ENCODE measurements at regions not wholly inside any gene's neighbourhood (a gene's known extent, or its start where the extent isn't known, plus 50 kb on each side); places are given as distances from the start of the nearest gene placed in this dataset.

GRCh38 chr18:74023220-74023619, 124.4 kb downstream of the FBXO15 start:
- DNase-seq (ENCODE audit: low read depth in 2 of 2) = no peak

- DNase-seq (ENCODE audit: low read depth in 2 of 2) = no peak
Observed at GRCh38 chr18:74019864-74020263, 127.8 kb downstream of the FBXO15 start.

GRCh38 chr18:74013955-74014354, 133.7 kb downstream of the FBXO15 start:
- no peak for DNase-seq (ENCODE audit: low read depth in 2 of 2)

- DNase-seq (ENCODE audit: low read depth in 2 of 2) = no peak
Observed at GRCh38 chr18:74012954-74013630, 134.5 kb downstream of the FBXO15 start.

GRCh38 chr18:74006143-74006542, 141.5 kb downstream of the FBXO15 start:
- DNase-seq (ENCODE audit: low read depth in 2 of 2) = no peak

GRCh38 chr18:74005320-74006109, 142.1 kb downstream of the FBXO15 start:
- DNase-seq (ENCODE audit: low read depth in 2 of 2) = no peak

GRCh38 chr18:73992242-73993022, 155.2 kb downstream of the FBXO15 start:
- no peak for DNase-seq (ENCODE audit: low read depth in 2 of 2)

GRCh38 chr18:73991570-73991969, 156.1 kb downstream of the FBXO15 start:
- DNase-seq (ENCODE audit: low read depth in 2 of 2) = no peak

GRCh38 chr18:73990258-73990657, 157.4 kb downstream of the FBXO15 start:
- DNase-seq (ENCODE audit: low read depth in 2 of 2) = no peak

GRCh38 chr18:73987247-73987980, 160.2 kb downstream of the FBXO15 start:
- no peak for DNase-seq (ENCODE audit: low read depth in 2 of 2)

- no peak for DNase-seq (ENCODE audit: low read depth in 2 of 2)
Observed at GRCh38 chr18:73986711-73987110, 160.9 kb downstream of the FBXO15 start.

- DNase-seq (ENCODE audit: low read depth in 2 of 2) = no peak
Observed at GRCh38 chr18:73985855-73986625, 161.6 kb downstream of the FBXO15 start.

GRCh38 chr18:73983970-73984369, 163.7 kb downstream of the FBXO15 start:
- DNase-seq (ENCODE audit: low read depth in 2 of 2) = no peak

- DNase-seq (ENCODE audit: low read depth in 2 of 2) = no peak
Observed at GRCh38 chr18:73983496-73983895, 164.1 kb downstream of the FBXO15 start.

GRCh38 chr18:73981796-73982195, 165.8 kb downstream of the FBXO15 start:
- no peak for DNase-seq (ENCODE audit: low read depth in 2 of 2)

GRCh38 chr18:73980289-73980979, 167.2 kb downstream of the FBXO15 start:
- DNase-seq (ENCODE audit: low read depth in 2 of 2) = no peak

GRCh38 chr18:73979742-73980141, 167.9 kb downstream of the FBXO15 start:
- no peak for DNase-seq (ENCODE audit: low read depth in 2 of 2)

GRCh38 chr18:73976433-73976832, 171.2 kb downstream of the FBXO15 start:
- DNase-seq (ENCODE audit: low read depth in 2 of 2) = no peak

- peak; percentile 5 to 9 for DNase-seq (ENCODE audit: low read depth in 2 of 2)
Observed at GRCh38 chr18:73975266-73975665, 172.4 kb downstream of the FBXO15 start.

GRCh38 chr18:73973972-73974371, 173.7 kb downstream of the FBXO15 start:
- no peak for DNase-seq (ENCODE audit: low read depth in 2 of 2)

Data from stimulated activated CD8-positive, alpha-beta memory T cell treated with anti-CD3 and anti-CD28 coated beads, Interleukin-15, amount 100 ng/mL, for 48 hours (primary cell).